ENCODE measurements at regions not wholly inside any gene's neighbourhood (a gene's known extent, or its start where the extent isn't known, plus 50 kb on each side); places are given as distances from the start of the nearest gene placed in this dataset.
"Not testable (repeated sequence)": the region's sequence is repeated elsewhere in the genome, so short reads cannot be mapped to it uniquely, and the experiment has no call there.

- not testable (repeated sequence) for TF ChIP-seq EZH2 (IDR thresholded peaks at IDR 0.05; ENCODE audit: low read depth); CTCF (conservative IDR thresholded peaks at IDR 0.05)
These were observed 661.2 kb upstream of the HS3ST1 start for GRCh38 chr4:12089920-12090319.

Measured in PC-9 (cell line).